OCI-LY1 (cell line): ENCODE measurements at regions not wholly inside any gene's neighbourhood (a gene's known extent, or its start where the extent isn't known, plus 50 kb on each side); places are given as distances from the start of the nearest gene placed in this dataset.

ENCODE experiments used
- EZH2 ChIP-seq: fragments of 200-600 bp; sonication (generic), shearing (Covaris generic); IDR thresholded peaks from 2 replicates; pipeline ENCODE4 v1.8.0; 2017; ENCODE audit warnings: borderline replicate concordance, mixed run types, mild to moderate bottlenecking, antibody characterized with exemption, low read length, moderate library complexity, mixed read lengths
- TF ChIP-seq, protein P1 (sequence below): fragments of 200-600 bp; sonication (generic), shearing (Covaris generic); IDR thresholded peaks from 2 replicates; pipeline ENCODE4 v1.5.1; 2017; ENCODE audit warnings: mild to moderate bottlenecking, antibody characterized with exemption, low read length, moderate library complexity, mixed read lengths

DNA sequence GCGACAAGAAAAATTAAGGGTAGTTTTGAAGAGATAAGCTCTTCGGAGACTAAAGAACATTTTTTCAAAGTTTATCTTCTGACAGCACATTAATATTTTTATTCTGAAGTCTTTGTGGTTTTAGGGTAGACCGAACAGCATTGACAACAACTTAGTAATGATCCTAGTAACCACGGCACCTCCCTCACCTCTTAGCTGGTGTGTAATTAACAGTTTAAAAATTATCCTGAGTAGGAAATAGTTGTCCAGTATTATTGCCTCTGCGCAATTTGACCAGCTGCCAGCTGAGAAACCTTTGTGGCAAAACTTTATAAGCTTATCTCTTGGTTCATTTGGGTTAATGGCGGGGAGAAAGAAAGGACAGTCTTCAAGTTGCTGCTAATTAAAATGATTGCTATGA is 213.6 kb downstream of the CBLL2 start:
- TF ChIP-seq, protein P1, sequence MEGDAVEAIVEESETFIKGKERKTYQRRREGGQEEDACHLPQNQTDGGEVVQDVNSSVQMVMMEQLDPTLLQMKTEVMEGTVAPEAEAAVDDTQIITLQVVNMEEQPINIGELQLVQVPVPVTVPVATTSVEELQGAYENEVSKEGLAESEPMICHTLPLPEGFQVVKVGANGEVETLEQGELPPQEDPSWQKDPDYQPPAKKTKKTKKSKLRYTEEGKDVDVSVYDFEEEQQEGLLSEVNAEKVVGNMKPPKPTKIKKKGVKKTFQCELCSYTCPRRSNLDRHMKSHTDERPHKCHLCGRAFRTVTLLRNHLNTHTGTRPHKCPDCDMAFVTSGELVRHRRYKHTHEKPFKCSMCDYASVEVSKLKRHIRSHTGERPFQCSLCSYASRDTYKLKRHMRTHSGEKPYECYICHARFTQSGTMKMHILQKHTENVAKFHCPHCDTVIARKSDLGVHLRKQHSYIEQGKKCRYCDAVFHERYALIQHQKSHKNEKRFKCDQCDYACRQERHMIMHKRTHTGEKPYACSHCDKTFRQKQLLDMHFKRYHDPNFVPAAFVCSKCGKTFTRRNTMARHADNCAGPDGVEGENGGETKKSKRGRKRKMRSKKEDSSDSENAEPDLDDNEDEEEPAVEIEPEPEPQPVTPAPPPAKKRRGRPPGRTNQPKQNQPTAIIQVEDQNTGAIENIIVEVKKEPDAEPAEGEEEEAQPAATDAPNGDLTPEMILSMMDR: no peak
- TF ChIP-seq EZH2: no peak
